IPS-18a (cell line): ENCODE measurements at regions not wholly inside any gene's neighbourhood (a gene's known extent, or its start where the extent isn't known, plus 50 kb on each side); places are given as distances from the start of the nearest gene placed in this dataset.

Source experiments
- H3K27ac ChIP-seq: one replicate; pipeline ENCODE4 v1.5.1; 2013; ENCODE audit warnings: low read length
- H3K27me3 ChIP-seq: one replicate; pipeline ENCODE4 v1.6.1; 2013; ENCODE audit warnings: mild to moderate bottlenecking, low read length; ENCODE audit not compliant: control insufficient read depth, insufficient read depth
- H3K36me3 ChIP-seq: one replicate; pipeline ENCODE4 v1.6.1; 2013; ENCODE audit warnings: low read depth, low read length; ENCODE audit not compliant: control insufficient read depth
- H3K4me1 ChIP-seq: one replicate; pipeline ENCODE4 v1.6.1; 2013; ENCODE audit warnings: low read depth, low read length; ENCODE audit not compliant: control insufficient read depth
- H3K4me3 ChIP-seq: one replicate; pipeline ENCODE4 v1.5.1; 2013; ENCODE audit warnings: low read length
- H3K9ac ChIP-seq: one replicate; pipeline ENCODE4 v1.6.1; 2013; ENCODE audit warnings: mild to moderate bottlenecking, low read length, moderate library complexity
- H3K9me3 ChIP-seq: one replicate; pipeline ENCODE4 v1.6.1; 2013; ENCODE audit warnings: low read depth, low read length; ENCODE audit not compliant: control insufficient read depth

- no peaks in the 10 kb centered on the region for H3K27me3 ChIP-seq
- no peak overlapping the region for H3K9ac ChIP-seq
- H3K9me3 ChIP-seq = no peaks in the 10 kb centered on the region
- no peaks in the 10 kb centered on the region for H3K4me1 ChIP-seq
- no peak overlapping the region for H3K27ac ChIP-seq
- no peaks in the 10 kb centered on the region for H3K36me3 ChIP-seq
- H3K4me3 ChIP-seq = no peak overlapping the region
These were observed 106.8 kb downstream of the TSN start for GRCh38 chr2:121862286-121862685.

- Histone ChIP-seq H3K36me3 (no peaks in the 10 kb centered on the region), H3K9ac (no peak overlapping the region), H3K27ac (no peak overlapping the region), H3K9me3 (no peaks in the 10 kb centered on the region), H3K4me3 (no peak overlapping the region), H3K4me1 (no peaks in the 10 kb centered on the region), H3K27me3 (no peaks in the 10 kb centered on the region)
These were observed 110.5 kb downstream of the TSN start for GRCh38 chr2:121865914-121866313.

- Histone ChIP-seq H3K9ac (no peak overlapping the region), H3K27ac (no peak overlapping the region), H3K4me1 (no peaks in the 10 kb centered on the region), H3K9me3 (no peaks in the 10 kb centered on the region), H3K4me3 (no peak overlapping the region), H3K27me3 (no peaks in the 10 kb centered on the region), H3K36me3 (no peaks in the 10 kb centered on the region)
These were observed 111.3 kb downstream of the TSN start for GRCh38 chr2:121866789-121867188.

- H3K4me1 ChIP-seq = no peaks in the 10 kb centered on the region
- no peak overlapping the region for H3K9ac ChIP-seq
- H3K36me3 ChIP-seq = no peaks in the 10 kb centered on the region
- H3K27ac ChIP-seq = no peak overlapping the region
- no peaks in the 10 kb centered on the region for H3K9me3 ChIP-seq
- H3K4me3 ChIP-seq = no peak overlapping the region
- H3K27me3 ChIP-seq = no peaks in the 10 kb centered on the region
These were observed 113.2 kb downstream of the TSN start for GRCh38 chr2:121868652-121869051.

GRCh38 chr2:121869363-121869762, 113.9 kb downstream of the TSN start:
- Histone ChIP-seq H3K9me3 (no peaks in the 10 kb centered on the region), H3K27ac (no peak overlapping the region), H3K9ac (no peak overlapping the region), H3K4me3 (no peak overlapping the region), H3K27me3 (no peaks in the 10 kb centered on the region), H3K36me3 (no peaks in the 10 kb centered on the region), H3K4me1 (no peaks in the 10 kb centered on the region)

- H3K9ac ChIP-seq = no peak overlapping the region
- no peaks in the 10 kb centered on the region for H3K27me3 ChIP-seq
- no peak overlapping the region for H3K4me3 ChIP-seq
- H3K4me1 ChIP-seq = no peaks in the 10 kb centered on the region
- no peaks in the 10 kb centered on the region for H3K9me3 ChIP-seq
- no peak overlapping the region for H3K27ac ChIP-seq
- H3K36me3 ChIP-seq = no peaks in the 10 kb centered on the region
These were observed 114.4 kb downstream of the TSN start for GRCh38 chr2:121869873-121870272.

GRCh38 chr2:121872651-121873050, 117.2 kb downstream of the TSN start:
- Histone ChIP-seq H3K9me3 (no peaks in the 10 kb centered on the region), H3K9ac (no peak overlapping the region), H3K4me1 (no peaks in the 10 kb centered on the region), H3K27ac (no peak overlapping the region), H3K4me3 (no peak overlapping the region), H3K27me3 (no peaks in the 10 kb centered on the region), H3K36me3 (no peaks in the 10 kb centered on the region)

DNA sequence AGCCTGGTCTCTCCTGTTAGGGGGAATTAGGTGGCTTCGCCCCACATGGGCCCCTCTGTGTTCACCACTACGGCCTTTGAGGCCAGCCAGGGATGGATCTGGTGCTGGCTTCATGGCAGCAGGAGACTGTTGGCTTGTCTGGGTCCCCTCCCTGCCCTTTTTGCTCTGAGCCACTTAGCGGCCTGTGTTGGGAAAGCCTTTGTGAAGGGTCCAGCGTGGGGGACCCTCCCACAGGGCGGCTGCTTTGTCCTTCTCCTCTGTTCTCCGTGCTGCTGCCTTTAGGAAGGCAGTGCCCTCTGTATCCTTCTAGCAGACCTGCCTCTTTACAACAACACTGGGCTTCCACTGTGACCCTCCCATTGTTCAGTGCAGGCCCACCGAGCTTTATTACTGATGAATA, 118.4 kb downstream of the TSN start:
- Histone ChIP-seq H3K36me3 (no peaks in the 10 kb centered on the region), H3K27ac (no peak overlapping the region), H3K27me3 (no peaks in the 10 kb centered on the region), H3K9ac (no peak overlapping the region), H3K4me3 (no peak overlapping the region), H3K4me1 (no peaks in the 10 kb centered on the region), H3K9me3 (no peaks in the 10 kb centered on the region)

GRCh38 chr2:121875585-121876185, 120.2 kb downstream of the TSN start:
- no peaks in the 10 kb centered on the region for H3K36me3 ChIP-seq

DNA sequence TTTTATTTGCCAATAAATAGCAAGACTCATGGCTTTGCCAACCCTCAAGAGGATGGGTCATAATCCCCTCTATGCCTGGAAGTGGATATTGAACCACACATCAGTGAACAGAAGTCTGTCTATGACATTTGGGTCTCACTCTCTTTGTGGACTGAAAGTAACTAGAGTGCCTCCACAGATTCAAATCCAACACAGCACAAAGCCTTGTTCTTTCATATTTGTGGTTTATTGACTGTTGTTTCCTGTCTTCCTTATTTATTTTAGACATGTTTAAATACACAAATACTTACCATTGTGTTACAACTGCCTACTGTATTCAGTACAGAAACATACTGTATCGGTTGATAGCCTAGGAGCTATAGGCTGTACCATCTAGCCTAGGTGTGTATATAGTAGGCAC, 121.9 kb downstream of the TSN start:
- no peaks in the 10 kb centered on the region for H3K27me3 ChIP-seq
- no peak overlapping the region for H3K9ac ChIP-seq

More at GRCh38 chr2:121875585-121876185, 120.2 kb downstream of the TSN start:
- no peaks in the 10 kb centered on the region for H3K27me3 ChIP-seq
- no peak overlapping the region for H3K9ac ChIP-seq
- no peak overlapping the region for H3K27ac ChIP-seq
- H3K4me3 ChIP-seq = no peak overlapping the region
- no peaks in the 10 kb centered on the region for H3K4me1 ChIP-seq
- no peaks in the 10 kb centered on the region for H3K9me3 ChIP-seq

DNA sequence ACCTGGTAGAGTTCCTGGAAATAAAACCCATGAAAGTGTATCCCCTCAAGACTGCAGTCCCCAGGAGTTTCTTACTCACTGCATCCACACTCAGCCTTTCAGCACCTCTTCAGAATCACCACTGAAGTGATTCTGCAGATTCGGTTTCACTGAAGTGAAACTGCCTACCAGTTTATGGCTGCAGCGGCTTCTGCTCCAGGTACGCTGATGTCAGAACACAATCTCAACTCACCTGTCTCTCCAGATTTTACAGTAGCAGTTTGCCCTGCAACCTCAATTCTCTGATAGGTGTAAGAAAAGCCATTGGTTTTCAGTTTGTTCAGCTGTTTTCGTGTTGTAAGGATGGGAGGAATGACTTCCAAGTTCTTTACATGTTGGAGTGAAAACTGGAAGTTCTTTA, 124.8 kb downstream of the TSN start:
- no peak overlapping the region for H3K9ac ChIP-seq
- no peaks in the 10 kb centered on the region for H3K9me3 ChIP-seq
- no peaks in the 10 kb centered on the region for H3K4me1 ChIP-seq
- H3K36me3 ChIP-seq = no peaks in the 10 kb centered on the region
- H3K27me3 ChIP-seq = no peaks in the 10 kb centered on the region
- H3K4me3 ChIP-seq = no peak overlapping the region
- H3K27ac ChIP-seq = no peak overlapping the region

More for the DNA sequence above, 121.9 kb downstream of the TSN start:
- Histone ChIP-seq H3K4me1 (no peaks in the 10 kb centered on the region), H3K4me3 (no peak overlapping the region), H3K27ac (no peak overlapping the region), H3K9me3 (no peaks in the 10 kb centered on the region), H3K36me3 (no peaks in the 10 kb centered on the region)

DNA sequence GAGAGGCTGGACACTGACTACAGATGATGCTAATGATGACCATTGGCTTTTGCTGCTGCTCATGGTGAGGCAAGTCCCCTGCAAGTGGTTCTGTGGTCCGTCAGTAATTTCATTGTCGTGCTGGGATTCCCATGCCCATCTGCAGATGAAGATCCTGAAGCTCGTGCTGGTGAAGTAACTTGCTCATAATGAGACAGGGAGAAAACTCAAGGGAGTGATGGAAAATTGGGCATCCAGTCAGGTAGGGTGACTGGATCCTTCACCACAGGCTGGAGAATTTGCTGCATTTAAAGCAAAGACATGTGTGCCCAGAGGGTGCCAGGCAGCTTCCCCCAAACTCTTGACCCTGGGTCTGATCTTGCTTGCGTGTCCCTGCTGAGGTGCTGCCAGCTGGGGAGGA, 125.6 kb downstream of the TSN start:
- no peak overlapping the region for H3K4me3 ChIP-seq
- no peaks in the 10 kb centered on the region for H3K27me3 ChIP-seq
- H3K9ac ChIP-seq = no peak overlapping the region
- no peaks in the 10 kb centered on the region for H3K9me3 ChIP-seq
- no peak overlapping the region for H3K27ac ChIP-seq
- H3K4me1 ChIP-seq = no peaks in the 10 kb centered on the region
- H3K36me3 ChIP-seq = no peaks in the 10 kb centered on the region
